Inflammatory macrophage treated with lipopolysaccharide for 1 hour (primary cell): ENCODE measurements at regions not wholly inside any gene's neighbourhood (a gene's known extent, or its start where the extent isn't known, plus 50 kb on each side); places are given as distances from the start of the nearest gene placed in this dataset.

ENCODE experiments used
- DNase-seq, 2 donors: peaks; one replicate each; pipeline ENCODE4 v3.0.0-alpha.2; 2020 to 2022

DNA sequence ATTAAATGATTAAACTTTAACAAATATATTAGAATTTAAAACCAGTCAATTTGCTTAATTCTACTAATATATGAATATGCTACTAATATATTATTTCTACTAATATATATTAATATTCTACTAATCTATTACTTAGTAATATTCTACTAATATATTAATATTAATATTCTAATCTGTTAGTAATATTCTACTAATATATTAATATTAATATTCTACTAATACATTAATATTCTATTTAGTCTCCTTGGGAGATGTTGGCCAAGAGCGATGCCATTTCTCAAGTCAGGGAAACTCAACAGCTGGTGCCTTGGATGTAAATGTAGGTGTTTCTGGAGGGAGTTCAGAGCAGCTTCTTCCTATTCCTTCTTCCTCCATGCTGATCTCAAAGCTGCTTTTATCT lies 259.2 kb upstream of the TMTC4 start:
- DNase-seq = no peak

DNA sequence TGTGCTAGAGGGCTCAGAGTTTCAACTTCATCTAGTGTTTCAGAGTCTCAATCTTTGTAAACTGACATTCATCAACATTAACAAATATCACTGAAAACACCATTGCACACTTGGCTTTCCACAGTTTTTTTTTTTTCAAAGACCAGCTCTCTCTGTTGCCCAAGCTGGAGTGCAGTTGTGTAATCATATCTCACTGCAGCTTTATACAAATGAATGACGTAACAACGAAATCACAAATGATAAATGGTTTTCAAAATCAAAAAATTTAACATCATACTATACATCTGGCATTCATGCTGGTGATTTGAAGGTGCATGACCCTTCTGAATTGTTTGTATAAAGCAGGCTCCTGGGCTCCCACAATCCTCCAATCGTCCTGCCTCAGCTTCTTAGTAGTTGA lies 248.0 kb upstream of the TMTC4 start:
- no peak for DNase-seq

DNA sequence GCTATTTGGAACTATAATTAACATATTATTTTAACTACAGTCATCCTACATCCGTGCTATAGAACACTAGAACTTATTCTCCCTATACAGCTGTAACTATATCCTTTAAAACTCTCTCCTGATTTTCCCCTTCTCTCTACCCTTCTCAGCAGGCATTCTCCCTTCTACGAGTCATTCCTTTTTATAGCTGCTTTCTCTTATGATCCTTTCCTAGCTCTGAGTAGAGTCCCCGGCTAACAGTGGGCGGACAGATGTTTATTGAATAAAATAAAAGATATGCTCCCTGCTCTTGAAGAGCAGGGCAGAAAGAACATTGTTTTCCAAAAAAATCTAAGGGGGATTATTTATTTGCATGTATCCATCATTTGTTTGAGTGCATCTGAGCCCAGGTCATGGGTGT lies 246.5 kb upstream of the TMTC4 start:
- no peak for DNase-seq

DNA sequence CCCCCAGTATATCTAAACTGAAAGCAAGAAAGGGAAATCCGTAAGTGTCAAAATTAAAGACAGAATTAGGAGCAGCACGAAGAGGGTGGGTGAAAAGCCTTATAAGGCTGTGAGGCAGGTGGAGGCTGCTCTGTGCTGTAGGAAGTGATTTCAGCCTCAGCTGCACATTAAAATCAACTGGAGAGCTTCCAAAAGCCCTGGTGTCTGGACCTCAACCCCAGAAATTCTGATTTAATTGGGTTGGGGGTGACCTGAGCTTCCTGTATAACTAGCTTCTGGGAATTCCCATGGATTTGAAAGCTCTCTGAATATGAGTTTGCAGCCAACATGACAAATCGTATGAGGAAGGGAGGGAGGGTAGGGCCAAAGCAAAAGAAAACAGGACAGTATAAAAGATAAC lies 242.4 kb upstream of the TMTC4 start:
- no peak for DNase-seq

DNA sequence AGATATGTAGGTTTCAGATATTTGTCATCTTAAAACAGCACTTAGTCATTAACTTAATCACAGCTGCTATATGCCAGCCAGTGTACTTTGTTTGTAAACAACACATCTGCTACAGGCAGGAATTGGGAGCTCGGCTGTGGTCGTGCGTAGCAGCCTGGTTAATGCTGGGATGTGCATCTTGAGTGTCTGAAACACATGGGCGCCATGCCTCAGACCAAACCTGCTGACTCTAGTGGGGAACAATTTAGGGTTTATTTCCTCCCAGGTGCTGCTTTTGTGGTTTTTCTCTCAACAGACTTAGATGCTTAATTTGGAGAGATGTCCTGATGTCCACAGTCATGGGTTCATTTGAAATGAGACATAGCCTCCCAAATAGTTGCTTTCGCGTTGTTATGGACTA lies 238.5 kb upstream of the TMTC4 start:
- no peak for DNase-seq

DNA sequence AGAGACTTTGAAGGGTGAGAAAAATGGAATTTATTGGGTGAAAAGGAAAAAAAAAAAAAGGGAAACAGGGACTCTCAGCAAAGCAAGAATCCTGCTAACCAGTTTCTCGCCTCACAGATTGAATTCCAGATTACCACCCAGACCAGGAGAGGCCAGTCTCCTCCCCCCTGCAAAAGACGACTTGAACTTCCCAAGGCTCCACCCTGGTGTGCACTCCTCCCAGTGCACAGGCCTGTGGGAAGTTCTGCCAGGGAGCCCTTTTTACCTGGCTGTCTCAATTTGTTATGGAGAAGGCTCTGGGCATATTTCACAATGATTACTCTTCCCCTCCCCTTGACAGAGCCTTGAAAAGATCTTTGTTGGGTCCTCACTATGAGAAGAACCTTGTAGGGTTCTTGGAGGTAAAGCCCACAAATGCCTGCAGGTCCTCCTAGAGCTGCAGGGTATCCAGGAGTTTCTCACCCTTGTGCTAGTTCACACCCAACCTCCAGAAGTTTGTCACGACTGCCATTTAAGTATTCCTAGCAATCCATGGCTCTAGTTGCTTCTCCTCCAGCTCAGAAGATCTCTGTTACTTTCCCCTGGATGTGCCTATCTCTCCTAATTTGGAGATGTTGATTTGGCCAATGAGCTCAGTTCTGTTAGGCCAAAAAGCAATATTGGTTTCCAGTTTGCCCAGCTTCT lies 229.8 kb upstream of the TMTC4 start:
- DNase-seq = no peak

DNA sequence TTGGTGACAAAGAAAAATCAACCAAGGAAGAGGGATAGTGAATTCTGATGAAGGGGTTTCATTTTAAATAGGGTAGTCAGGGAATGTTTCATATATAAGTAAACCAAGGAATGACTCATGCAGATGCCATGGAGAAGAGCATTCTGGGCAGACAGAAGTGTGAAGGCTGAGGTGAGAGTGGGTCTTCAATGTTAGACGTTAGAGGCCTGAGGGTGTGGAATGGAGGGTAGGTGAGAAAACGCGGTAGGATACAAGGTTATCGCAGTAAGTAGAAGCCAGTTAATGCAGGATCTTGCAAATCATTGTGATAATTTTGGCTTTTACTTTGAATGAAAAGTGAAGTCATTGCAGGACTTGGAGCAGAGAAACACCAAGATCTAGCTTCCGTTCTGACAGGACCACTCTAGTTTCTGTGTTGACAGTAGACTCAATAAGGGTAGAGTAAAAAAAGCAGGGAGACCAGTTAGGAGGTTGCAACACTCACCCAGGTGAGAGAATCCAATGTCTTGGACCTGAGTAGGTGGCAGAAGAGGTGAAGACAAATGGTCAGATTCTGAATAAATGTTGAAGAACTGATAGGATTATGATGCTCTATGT lies 225.2 kb upstream of the TMTC4 start:
- DNase-seq = no peak

DNA sequence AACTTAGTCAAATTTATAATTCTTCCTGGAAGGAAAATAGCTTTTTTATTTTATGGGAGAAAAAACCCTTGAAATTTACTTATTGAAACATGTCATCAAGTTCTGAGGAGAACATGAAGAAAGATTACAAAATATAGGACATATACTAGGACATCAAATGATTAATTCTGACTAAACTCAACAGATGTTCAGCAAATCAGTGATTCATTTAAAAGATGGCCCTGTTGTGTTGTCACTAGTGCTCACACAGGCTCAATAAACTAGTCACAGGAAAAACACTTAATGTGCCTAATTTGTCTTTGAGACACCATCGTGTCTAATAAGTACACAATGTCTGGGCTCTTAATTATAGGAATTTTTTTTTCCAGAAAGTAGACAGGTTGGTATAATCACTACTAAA lies 223.8 kb upstream of the TMTC4 start:
- DNase-seq = no peak

DNA sequence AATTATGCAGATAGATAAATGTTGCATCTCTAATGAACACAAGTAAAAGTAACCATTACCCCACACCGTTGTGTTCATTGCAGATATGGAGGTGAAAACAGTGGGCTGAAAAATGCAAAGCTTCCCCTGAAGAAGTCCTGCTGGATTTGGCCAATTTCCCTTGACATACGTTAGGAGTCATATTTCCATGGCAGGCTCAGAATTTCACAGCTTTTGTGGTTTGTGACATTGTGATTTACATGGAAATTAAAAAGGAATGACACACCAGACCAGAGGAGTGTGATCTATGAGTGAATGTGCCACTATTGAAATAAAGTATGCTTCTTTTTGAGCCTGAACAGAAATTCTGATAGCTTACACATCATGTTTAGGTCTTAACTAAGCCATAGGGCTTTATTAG lies 221.1 kb upstream of the TMTC4 start:
- DNase-seq = no peak

DNA sequence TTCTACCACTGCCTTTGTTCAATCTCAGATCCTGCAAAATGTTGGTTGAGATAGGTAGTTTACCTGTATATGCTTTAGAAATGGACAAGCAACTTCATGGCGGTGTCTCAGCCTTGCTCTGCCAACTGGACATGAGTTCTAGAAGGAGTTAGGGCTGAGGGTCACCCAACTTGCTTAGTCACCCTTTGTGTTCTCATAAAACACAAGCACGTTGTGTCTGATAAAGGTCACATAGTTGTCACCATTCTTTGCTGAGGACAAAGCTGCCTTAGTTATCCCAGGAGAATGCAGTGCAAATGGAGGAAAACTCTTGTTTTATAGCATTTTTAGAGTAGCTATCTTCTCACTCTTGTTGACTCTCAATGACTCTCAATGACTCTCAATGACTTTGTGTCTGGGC lies 218.4 kb upstream of the TMTC4 start:
- no peak for DNase-seq

DNA sequence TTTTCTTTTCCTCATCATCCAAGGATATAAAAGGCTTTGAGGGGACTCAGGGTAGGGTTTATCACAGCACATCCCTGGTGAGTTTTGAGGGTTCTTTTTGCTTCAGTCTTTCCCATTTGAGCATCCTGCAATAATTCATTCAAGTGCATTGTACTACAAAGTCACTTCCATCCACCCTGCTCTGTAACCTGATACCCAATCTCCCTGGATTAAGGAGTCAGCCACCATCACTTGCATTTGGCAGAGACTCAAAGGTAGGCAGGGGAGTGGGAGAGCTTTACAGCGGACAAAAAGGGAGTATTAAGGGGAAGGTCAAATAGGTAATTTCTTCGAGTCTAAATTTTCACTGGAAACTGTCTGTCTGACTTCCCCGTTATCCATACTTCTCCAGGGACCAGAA lies 216.1 kb upstream of the TMTC4 start:
- DNase-seq = no peak

DNA sequence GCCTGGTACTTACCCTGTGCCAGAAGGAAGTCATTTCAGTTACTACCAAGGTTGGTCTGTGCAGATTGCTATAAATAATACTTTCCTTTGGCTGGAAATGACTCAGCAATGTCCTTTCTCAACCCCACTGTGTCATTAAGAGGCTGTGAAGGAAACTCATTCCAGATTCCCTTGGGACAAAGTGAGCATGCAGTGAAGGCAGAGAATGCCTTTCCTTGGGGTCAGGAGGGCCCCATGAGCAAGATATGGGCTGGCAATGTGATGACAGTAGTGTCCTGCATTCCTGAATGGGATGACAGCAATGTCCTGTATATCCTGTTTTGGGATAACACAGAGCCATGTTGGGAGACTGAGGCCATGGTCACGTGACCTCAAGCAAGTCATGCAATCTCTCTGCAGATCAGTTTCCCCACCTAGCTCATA lies 213.1 kb upstream of the TMTC4 start:
- no peak for DNase-seq

DNA sequence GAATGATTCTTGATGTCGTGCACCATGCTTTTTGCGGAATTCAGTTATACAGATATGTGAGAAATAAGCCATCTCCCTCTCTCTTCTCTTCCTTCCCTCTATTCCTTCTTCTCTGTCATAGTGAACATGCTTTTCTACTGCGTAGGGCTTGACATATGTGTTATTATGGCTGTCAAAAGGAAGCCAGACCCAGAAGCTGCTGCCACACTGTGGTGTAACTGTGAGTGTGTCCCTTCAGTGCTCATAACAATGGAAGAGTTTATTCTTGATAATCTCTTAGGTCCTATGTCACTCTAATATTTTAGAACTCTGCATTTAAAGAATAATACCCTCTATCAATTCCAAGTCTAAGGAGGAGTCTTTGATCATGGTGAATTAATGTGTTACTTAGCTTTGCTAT lies 208.9 kb upstream of the TMTC4 start:
- DNase-seq = no peak

DNA sequence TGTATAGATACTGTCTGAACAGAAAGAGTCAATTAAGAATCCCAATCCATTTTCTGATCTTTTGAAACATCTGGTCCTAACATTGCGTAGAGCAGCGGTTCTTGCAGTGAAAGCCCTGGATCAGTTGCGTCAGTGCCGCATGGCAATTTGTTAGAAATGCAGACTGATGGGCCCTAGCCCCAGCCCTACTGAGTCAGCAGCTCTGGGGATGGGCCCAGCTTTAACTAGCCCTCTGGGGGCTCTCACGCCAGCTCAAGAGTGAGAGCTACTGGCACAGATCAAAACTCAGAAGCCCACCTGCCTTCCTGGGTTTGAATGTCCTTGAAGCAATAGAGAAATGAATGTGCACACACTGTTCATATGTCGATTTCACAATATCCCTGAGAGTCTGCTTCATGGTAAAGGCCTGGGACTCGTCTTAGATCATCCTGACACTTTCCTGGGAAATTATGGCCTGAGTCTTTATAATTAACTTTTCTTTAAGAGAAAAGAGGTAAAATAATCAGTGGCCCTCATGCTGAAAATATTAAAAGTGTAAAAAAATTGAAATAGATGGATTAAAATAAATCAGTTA lies 206.8 kb upstream of the TMTC4 start:
- DNase-seq = no peak

DNA sequence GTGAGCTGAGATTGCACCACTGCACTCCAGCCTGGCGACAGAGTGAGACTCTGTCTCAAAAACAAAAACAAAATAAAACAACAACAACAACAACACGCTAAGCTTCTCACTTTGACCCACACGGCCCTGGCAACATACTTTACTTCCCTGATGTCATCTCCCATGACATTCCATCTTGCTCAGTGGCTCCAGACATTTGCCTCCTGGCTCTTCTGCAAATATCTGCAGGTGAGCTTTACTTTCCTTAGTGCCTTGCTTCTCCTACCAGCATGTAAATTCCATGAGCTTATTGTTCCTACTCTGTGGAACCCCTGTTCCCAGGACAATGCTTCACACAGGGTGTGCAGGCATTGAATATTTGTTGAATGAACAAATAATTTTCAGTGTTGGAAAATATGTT lies 205.6 kb upstream of the TMTC4 start:
- no peak for DNase-seq

DNA sequence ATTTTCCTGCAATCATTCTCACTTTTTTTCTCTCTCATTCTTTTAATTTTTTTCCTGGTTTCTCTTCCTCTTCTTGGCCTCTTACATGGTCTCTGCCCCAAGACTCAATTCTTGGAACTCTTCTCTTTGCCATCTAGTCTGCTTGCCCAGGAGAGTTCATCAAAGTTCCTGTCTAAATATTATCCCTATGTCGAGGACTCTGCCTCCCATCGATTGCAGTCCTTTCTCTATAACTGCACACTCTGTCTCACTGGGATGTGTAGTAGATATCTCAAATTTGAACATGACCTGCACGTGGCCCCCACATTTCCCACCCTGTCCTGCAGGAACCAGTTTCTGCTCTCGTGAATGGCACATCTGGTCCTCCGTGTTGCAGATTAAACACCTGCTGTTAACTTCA lies 204.7 kb upstream of the TMTC4 start:
- DNase-seq = no peak

DNA sequence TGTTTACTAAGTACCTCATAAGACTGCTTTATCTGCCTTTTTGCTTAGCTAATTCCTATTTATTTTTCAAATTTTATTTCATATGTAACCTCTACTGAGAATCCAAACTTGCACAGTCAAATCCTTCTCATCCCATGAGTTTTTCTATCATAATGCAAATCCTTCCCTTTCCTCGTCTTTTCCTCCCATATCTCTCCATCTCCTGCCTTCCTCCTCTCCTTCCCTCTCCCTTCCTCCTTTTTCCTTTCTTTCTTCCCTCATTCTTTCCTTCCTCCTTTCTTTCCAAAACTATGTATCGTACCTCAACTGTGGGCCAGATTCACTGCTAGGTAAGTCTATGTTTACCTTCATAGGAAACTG lies 201.4 kb upstream of the TMTC4 start:
- DNase-seq = no peak

DNA sequence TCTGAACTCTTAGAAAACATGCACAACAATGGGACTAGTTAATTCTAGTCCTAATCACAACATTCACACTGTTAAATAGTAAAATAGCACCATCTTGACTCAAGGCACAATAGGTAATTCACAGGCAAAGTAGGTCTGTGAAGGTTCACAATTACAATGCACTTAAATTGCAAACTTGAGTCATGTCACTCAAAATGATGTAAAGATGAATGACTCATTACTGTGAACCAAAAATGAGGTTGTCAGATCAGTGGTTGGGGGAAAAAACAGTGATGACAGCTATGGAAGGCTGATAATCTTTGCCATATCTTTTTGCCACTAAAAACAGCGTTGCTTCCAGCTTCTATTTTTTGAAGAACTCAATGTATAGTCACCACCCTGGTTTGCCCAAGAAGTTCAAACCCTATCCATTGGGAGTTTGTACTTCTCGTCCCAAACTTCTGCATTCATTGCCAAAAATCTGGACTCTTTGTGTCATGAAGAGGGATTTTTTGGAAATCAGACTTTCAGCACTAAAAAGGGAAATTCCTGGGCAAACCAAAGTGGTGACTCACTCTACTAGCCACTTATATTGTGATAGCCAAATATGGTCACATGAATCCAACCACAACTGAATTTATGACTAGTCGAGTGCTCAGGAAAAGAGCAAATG lies 200.9 kb upstream of the TMTC4 start:
- peak; percentile 1 to 13 for DNase-seq

DNA sequence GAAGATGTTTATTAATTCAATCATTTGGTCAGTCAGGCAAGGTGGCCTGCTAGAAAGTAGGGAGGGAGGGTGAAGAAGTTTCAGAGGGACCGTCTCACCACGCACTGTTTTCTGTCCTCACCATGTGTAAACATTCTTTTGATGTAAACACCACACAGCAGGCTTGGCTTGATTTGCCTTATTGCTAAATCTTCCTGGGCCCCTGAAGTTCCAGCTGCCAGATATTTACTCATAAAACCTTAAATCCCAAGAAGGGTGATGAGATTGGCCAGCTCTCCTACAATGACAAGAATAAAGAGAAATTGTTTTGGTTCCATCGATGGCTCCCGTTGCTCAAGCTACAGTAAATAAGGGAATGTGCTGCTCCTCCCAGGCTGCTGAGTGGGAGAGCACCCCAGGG lies 198.2 kb upstream of the TMTC4 start:
- no peak for DNase-seq

DNA sequence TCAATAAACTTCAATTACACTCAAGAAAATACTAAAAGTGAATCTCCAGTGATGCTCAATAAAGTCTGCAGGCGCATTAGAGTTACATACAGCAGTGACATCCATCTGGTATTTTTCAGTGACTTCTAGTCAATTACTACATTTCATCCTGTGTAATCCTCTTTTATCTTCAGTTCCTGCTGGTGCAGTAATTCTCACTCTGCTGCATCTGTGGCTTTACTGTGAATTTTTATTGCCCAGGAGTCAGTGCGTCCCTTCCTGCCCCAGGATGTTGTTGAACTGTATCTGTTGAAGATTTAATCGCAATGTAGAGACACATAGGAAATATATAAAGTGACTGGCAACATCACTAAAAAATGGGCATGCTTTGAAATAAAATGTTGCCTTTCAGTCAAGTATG lies 196.3 kb upstream of the TMTC4 start:
- DNase-seq = no peak

DNA sequence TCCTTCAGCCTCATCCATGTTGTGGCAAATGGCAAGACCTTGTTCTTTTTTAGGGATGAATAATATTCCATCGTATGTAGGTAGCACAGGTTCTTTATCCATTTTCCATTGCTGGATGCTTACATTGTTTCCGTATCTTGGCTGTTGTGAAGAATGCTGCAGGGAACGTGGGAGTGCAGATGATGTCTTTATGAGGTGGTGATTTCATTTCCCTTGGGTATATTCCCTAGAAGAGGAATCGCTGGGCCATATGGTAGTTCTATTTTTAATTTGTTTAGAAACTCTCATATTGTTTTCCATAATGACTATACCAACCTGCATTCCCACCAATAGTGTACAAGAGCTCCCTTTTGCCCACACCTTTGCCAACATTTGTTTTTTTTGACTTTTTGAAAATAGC lies 186.3 kb upstream of the TMTC4 start:
- DNase-seq = no peak

DNA sequence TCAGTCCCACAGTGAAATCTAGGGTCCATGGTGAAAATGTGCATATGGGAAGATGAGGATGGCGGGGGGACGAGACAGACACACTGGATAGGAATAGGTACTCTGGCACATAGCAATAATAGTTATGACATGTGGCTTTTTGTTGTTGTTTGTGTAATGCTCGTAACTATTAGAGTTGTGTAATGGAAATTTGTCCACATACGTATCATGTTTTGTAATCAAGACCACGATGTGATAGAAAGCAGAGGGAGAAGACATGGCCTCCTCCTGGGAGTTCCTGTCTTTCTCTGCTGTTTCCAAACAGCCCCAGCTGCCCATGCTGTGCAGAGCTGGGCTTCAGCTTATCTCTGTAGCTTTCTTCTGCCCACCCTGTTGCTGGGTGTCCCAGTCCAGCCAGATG lies 185.3 kb upstream of the TMTC4 start:
- DNase-seq = no peak

DNA sequence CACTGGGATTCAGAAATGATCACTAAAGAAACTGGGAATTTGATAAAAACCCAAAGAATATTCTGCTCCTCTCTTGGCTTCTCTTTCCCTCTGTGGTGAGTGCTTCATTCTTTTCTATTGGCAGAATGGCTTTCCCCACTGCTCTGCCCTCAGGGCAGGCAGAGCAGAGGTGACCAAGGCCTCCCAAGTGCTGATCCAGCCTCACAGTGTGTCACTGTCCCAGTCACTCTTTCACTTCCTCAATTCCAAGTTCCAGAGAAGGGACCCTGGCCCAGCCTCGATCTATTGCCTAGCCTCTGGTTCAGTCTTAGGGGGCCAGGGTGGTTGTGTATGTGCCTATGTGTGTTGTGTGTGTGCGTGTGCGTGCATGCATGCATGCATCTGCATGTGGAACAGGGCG lies 180.6 kb upstream of the TMTC4 start:
- DNase-seq = no peak

DNA sequence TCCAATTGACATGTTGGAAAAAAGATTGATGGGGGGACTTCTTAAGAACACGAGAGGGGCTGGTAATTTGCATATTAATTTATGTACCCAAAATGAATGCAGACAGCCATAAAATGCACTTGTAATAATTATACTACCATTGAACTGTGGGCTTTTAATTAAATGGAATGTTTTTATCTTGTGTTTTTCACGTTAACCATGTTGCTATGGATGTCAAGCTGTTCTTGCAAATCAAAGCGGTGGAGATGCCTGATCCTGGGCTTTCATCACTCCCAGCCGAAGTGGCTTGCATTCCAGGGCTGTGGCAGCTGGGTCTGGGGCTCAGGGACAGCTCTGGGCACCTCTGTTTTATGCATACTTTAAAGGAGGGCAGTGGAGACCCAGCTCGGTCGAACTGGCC lies 179.4 kb upstream of the TMTC4 start:
- no peak for DNase-seq

DNA sequence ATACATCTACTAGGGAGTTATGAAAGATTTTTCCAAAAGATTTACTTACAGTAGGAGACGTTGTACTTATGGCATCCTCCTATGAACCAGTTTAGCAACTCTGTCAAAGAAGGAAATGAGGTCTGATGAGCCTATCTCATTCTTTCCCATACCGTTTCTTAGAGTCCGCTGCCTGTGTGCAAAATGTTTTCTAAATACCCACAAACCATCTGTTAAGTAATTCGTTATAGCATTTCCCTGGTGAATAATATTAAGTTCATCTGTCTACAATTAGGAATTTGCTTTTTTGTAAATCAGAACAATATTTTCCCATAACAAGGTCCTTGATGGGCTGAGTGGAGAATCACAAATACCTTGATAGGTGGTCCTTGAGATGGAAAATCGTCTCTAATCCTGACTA lies 178.8 kb upstream of the TMTC4 start:
- no peak for DNase-seq
